A549 (cell line): ENCODE measurements at regions not wholly inside any gene's neighbourhood (a gene's known extent, or its start where the extent isn't known, plus 50 kb on each side); places are given as distances from the start of the nearest gene placed in this dataset.

Experiments used
- HOXB13 ChIP-seq: fragments of 250-450 bp; sonication (Bioruptor Pico); IDR thresholded peaks from 2 replicates; pipeline ENCODE4 v1.5.0; 2020; ENCODE audit warnings: low read depth, mild to moderate bottlenecking, moderate library complexity
- MAFK ChIP-seq: fragments of 450-650 bp; IDR thresholded peaks from 2 replicates; pipeline ENCODE4 v1.6.1; 2014; ENCODE audit not compliant: partially characterized antibody
- TF ChIP-seq, protein P1 (sequence below): fragments of >200 bp; sonication (Bioruptor Twin); formaldehyde crosslinking; IDR thresholded peaks from 3 replicates; pipeline ENCODE4 v1.5.1; 2016
- TF ChIP-seq, protein P2 (sequence below): fragments of 450-650 bp; IDR thresholded peaks from 2 replicates; pipeline ENCODE4 v1.6.1; 2014; ENCODE audit warnings: antibody characterized with exemption

DNA sequence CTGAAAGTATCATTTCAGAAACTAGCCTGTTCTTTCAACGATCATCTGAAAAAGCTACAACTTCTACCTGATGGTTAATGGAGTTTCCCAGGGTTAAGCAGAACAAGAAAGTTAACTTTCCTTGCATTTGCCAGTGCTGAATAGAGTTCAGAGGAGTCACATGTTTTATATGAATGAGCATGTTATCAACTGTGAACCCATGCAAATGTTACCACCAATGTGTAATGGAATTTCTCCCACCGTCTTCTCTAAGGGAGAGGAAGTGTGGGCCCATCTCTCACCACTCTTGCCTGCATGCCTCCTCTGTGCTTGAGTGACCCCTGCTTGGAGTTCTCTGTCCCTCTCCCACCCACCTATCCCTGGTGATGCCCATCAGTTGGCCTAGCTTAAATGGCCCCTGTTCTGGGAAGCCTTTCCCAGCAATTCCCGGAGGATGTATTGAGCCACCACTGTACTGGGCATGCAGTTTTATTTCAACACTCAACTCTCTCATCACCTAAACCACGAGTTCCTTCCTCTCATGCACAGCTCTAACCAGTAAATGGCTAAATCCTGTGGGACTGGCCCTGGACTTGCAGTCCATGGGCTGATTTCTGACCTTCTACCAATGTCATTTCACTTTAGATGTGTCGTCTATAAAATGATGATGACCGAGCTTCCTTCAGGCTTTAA, 159.8 kb downstream of the RPAP3 start:
- TF ChIP-seq MAFK, result no peak
- TF ChIP-seq, protein P1, sequence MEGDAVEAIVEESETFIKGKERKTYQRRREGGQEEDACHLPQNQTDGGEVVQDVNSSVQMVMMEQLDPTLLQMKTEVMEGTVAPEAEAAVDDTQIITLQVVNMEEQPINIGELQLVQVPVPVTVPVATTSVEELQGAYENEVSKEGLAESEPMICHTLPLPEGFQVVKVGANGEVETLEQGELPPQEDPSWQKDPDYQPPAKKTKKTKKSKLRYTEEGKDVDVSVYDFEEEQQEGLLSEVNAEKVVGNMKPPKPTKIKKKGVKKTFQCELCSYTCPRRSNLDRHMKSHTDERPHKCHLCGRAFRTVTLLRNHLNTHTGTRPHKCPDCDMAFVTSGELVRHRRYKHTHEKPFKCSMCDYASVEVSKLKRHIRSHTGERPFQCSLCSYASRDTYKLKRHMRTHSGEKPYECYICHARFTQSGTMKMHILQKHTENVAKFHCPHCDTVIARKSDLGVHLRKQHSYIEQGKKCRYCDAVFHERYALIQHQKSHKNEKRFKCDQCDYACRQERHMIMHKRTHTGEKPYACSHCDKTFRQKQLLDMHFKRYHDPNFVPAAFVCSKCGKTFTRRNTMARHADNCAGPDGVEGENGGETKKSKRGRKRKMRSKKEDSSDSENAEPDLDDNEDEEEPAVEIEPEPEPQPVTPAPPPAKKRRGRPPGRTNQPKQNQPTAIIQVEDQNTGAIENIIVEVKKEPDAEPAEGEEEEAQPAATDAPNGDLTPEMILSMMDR, result no peak
- TF ChIP-seq, protein P2, sequence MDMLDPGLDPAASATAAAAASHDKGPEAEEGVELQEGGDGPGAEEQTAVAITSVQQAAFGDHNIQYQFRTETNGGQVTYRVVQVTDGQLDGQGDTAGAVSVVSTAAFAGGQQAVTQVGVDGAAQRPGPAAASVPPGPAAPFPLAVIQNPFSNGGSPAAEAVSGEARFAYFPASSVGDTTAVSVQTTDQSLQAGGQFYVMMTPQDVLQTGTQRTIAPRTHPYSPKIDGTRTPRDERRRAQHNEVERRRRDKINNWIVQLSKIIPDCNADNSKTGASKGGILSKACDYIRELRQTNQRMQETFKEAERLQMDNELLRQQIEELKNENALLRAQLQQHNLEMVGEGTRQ, result no peak
- no peak for TF ChIP-seq HOXB13 (CRISPR knock-in tag)
